ENCODE measurements at regions not wholly inside any gene's neighbourhood (a gene's known extent, or its start where the extent isn't known, plus 50 kb on each side); places are given as distances from the start of the nearest gene placed in this dataset.

DNA sequence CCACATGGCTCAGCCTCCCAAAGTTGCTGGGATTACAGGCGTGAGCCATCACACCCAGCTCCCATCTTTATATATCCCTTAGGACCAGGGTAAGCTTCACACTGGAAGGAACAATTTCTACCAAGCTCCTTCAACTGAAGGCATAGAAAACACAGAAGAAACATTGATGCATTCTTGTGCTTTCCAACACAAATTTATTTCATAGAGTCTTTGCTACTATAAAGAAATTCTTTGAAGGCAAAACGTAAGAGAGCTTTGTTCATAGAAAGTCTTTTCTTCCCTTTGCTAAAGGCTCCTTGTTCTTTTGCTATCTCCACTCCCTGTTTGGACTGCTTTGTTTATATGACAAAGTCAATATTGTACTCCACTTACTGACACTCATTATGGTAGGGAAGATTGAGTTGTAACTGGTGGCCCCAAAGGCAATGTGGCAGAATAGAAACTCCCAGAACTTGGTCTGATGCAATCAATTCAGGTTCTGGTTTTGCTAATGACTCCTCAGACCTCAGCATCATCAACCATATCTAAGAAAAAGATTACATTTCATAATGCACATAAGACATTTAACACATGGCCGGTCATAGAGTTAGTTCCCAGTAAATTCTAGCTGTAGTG, 97.4 kb upstream of the CLINT1 start (continued):
- TF ChIP-seq, protein P1, sequence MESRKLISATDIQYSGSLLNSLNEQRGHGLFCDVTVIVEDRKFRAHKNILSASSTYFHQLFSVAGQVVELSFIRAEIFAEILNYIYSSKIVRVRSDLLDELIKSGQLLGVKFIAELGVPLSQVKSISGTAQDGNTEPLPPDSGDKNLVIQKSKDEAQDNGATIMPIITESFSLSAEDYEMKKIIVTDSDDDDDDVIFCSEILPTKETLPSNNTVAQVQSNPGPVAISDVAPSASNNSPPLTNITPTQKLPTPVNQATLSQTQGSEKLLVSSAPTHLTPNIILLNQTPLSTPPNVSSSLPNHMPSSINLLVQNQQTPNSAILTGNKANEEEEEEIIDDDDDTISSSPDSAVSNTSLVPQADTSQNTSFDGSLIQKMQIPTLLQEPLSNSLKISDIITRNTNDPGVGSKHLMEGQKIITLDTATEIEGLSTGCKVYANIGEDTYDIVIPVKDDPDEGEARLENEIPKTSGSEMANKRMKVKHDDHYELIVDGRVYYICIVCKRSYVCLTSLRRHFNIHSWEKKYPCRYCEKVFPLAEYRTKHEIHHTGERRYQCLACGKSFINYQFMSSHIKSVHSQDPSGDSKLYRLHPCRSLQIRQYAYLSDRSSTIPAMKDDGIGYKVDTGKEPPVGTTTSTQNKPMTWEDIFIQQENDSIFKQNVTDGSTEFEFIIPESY (IDR thresholded peaks at IDR 0.05): no peak
- TF ChIP-seq DPF2 (IDR thresholded peaks at IDR 0.05) (no peak), IKZF1 (conservative IDR thresholded peaks at IDR 0.05) (no peak), MYB (IDR thresholded peaks at IDR 0.05; ENCODE audit: borderline replicate concordance, low read depth, low read length) (no peak), JUND (IDR thresholded peaks at IDR 0.05; ENCODE audit: low read depth, low read length) (no peak)

- Histone ChIP-seq H3K79me2 (ENCODE audit: control insufficient read depth, insufficient read depth, low read length) (no peaks in the 10 kb centered on the region), H3K9ac (ENCODE audit: control insufficient read depth, insufficient read depth, low read length) (no peak overlapping the region), H3K27me3 (replicated peaks in 1 of 2; ENCODE audit: control insufficient read depth in 2 of 2, insufficient read depth in 2 of 2, low read length in 1 of 2) (no peaks in the 10 kb centered on the region), H3K4me1 (ENCODE audit: control insufficient read depth, insufficient read depth, low read length) (no peaks in the 10 kb centered on the region), H3K4me3 (no peak overlapping the region), H2AFZ (ENCODE audit: control insufficient read depth, low read depth, low read length) (no peak overlapping the region), H3K9me3 (replicated peaks; ENCODE audit: control insufficient read depth, insufficient read depth, low read length) (no peaks in the 10 kb centered on the region), H3K27ac (ENCODE audit: control insufficient read depth, insufficient read depth) (no peak overlapping the region), H3K36me3 (ENCODE audit: control insufficient read depth in 2 of 2, insufficient read depth in 2 of 2, low read length in 1 of 2) (no peaks in the 10 kb centered on the region), H3K4me2 (ENCODE audit: control insufficient read depth, insufficient read depth) (no peak overlapping the region), H4K20me1 (ENCODE audit: control insufficient read depth, insufficient read depth) (no peaks in the 10 kb centered on the region)
- POLR2A ChIA-PET: no interaction called here
- no peak for ATAC-seq
- no peak for DNase-seq (ENCODE audit: low read depth, low spot score)
- no TSS peak for BruUV-seq (replicated peaks)
- RAD21 ChIA-PET (ENCODE audit: unreplicated experiment): interaction anchor here (1.3 kb wide), 1 partner anchor 139 kb away, joined by 3 read pairs; no protein-coding TSS in a partner anchor
- in situ Hi-C loops (cut with MboI) (no loop called here), intact Hi-C loops (cut with micrococcal nuclease; ENCODE audit: unreplicated experiment) (no loop called here)
- 61% methylated on average over 5 of the region's 6 CpGs for WGBS (ENCODE audit: insufficient coverage, insufficient replicate concordance, low lambda C conversion rate, missing lambda C conversion rate)
- no peak for FAIRE-seq
- SMC1A ChIA-PET (ENCODE audit: uncharacterized antibody, unreplicated experiment): interaction anchor here (0.6 to 2.2 kb wide), 4 partner anchors 16 to 138 kb away, joined by 3 to 5 read pairs (median 3); no protein-coding TSS in a partner anchor
- TF ChIP-seq SP1 (IDR thresholded peaks at IDR 0.05; ENCODE audit: low read depth, low read length): no peak
- TF ChIP-seq WRNIP1 (IDR thresholded peaks at IDR 0.05; ENCODE audit: borderline replicate concordance, low read depth, low read length): no peak
- no peak for TF ChIP-seq NR2C2 (IDR thresholded peaks at IDR 0.05; ENCODE audit: borderline replicate concordance, control insufficient read depth, insufficient read length, low read depth)
- no peak for TF ChIP-seq RCOR1 (conservative IDR thresholded peaks at IDR 0.05; ENCODE audit: low read depth, low read length)
- CTCF ChIA-PET: interaction anchor here (0.7 to 1.6 kb wide), 3 partner anchors 101 to 138 kb away, joined by 3 to 5 read pairs (median 3); no protein-coding TSS in a partner anchor
These were observed 96.7 kb upstream of the CLINT1 start for GRCh38 chr5:157955541-157956172.
